Activated T-cell treated with anti-CD3 and anti-CD28 coated beads, Interleukin-2, amount 50 U/mL, for 72 hours (primary cell): ENCODE measurements at regions not wholly inside any gene's neighbourhood (a gene's known extent, or its start where the extent isn't known, plus 50 kb on each side); places are given as distances from the start of the nearest gene placed in this dataset.
A peak's percentile ranks its signal among the peaks of the same experiment; 100 is the strongest.

Experiments used
- ATAC-seq, 2 donors: fragments of 150-1000 bp; cut with Tn5 transposase; replicated peaks in 1 of 2; 2 replicates each; pipeline ENCODE4 v1.10.0; 2021; ENCODE audit warnings: moderate library complexity in 2 of 2, mild to moderate bottlenecking in 1 of 2
- DNase-seq, 2 donors: peaks; one replicate each; pipeline ENCODE4 v3.0.0; 2021 to 2022; ENCODE audit warnings: mixed read lengths in 1 of 2
- H3K27ac Mint-ChIP-seq: one replicate; pipeline ENCODE4 v1.8.0; 2022; ENCODE audit warnings: mild to moderate bottlenecking, moderate library complexity, mixed read lengths
- H3K27me3 Mint-ChIP-seq: one replicate; pipeline ENCODE4 v1.8.0; 2022; ENCODE audit warnings: low read depth, mixed read lengths
- H3K36me3 Mint-ChIP-seq, 2 donors: one replicate each; pipeline ENCODE4 v1.8.0; 2022; ENCODE audit warnings: mixed read lengths in 2 of 2, mild to moderate bottlenecking in 1 of 2; ENCODE audit not compliant: insufficient read depth in 2 of 2
- H3K4me1 Mint-ChIP-seq: one replicate; pipeline ENCODE4 v1.8.0; 2022; ENCODE audit warnings: low read depth, mixed read lengths
- H3K4me3 Mint-ChIP-seq, 2 donors: one replicate each; pipeline ENCODE4 v1.8.0; 2022; ENCODE audit warnings: mild to moderate bottlenecking in 2 of 2, mixed read lengths in 2 of 2, moderate library complexity in 2 of 2
- H3K9me3 Mint-ChIP-seq, 2 donors: one replicate each; pipeline ENCODE4 v1.8.0; 2022; ENCODE audit warnings: mixed read lengths in 2 of 2

DNA sequence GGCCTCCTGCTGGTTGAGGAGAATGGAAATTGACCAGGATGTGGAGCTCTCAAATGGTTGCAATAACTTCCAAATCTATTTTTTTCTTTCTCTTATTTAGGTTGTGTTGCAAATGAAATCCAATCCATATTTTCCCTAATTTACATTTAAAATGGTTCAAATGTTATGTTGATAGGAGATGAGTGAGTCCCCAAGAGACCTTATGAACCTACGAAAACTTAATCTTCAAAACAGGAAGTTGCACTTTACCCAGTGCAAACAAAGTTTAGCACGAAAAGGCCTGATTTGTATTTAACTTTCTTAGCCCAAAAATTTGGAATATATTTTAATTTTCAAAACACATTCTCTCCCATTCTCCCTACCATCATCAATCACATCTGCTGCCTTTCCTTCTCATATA, 59.3 kb upstream of the NDP start:
- peaks cover 0 to 4% of the 10 kb centered on the region in 2 donors for H3K36me3 Mint-ChIP-seq
- H3K27me3 Mint-ChIP-seq, result peaks cover 29% of the 10 kb centered on the region
- ATAC-seq, result no peak
- peak overlapping the region; percentile 23 for H3K27ac Mint-ChIP-seq
- peak overlapping the region in 1 of 2 donors; percentile 69 for H3K4me3 Mint-ChIP-seq
- H3K9me3 Mint-ChIP-seq, result peaks cover 2% of the 10 kb centered on the region in 2 donors
- peaks cover 13% of the 10 kb centered on the region for H3K4me1 Mint-ChIP-seq
- no peak for DNase-seq

DNA sequence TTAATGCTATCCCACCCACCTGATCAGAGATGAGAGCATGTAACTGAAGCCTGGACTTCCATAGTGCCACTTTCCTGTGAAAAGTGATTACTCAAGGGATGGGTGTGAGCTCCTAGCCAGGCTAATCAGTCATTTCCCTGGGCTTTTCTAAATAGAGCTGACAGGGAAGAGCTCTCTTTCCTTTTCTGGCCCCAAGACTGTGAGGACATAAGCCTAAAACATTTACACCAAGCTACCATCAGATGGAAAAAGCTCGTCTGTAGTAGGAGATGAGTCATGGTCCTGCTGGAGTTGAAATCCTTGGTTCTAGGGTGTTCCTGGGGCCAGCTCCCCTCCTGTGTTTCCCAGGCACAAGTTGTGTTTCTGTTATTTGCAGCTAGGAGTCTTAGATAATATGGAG, 52.4 kb upstream of the NDP start:
- H3K36me3 Mint-ChIP-seq, result peaks cover 0 to 4% of the 10 kb centered on the region in 2 donors
- DNase-seq, result no peak
- no peak overlapping the region for H3K4me3 Mint-ChIP-seq
- H3K27ac Mint-ChIP-seq, result no peak overlapping the region
- no peak for ATAC-seq
- H3K27me3 Mint-ChIP-seq, result peaks cover 36% of the 10 kb centered on the region
- peaks cover 2% of the 10 kb centered on the region in 2 donors for H3K9me3 Mint-ChIP-seq
- no peaks in the 10 kb centered on the region for H3K4me1 Mint-ChIP-seq
